ENCODE measurements at regions not wholly inside any gene's neighbourhood (a gene's known extent, or its start where the extent isn't known, plus 50 kb on each side); places are given as distances from the start of the nearest gene placed in this dataset.
A peak's percentile ranks its signal among the peaks of the same experiment; 100 is the strongest.
"Not testable (repeated sequence)": the region's sequence is repeated elsewhere in the genome, so short reads cannot be mapped to it uniquely, and the experiment has no call there.

GRCh38 chr15:30688684-30689083 lies 62.8 kb downstream of the ARHGAP11B start:
- H3K27ac Mint-ChIP-seq; H3K4me1 Mint-ChIP-seq; H3K9me3 Mint-ChIP-seq (ENCODE audit: low read depth); DNase-seq; H3K27me3 Mint-ChIP-seq; H3K4me3 Mint-ChIP-seq; CTCF ChIA-PET; ATAC-seq: not testable (repeated sequence)
- H3K36me3 Mint-ChIP-seq: peaks cover 17% of the 10 kb centered on the region

GRCh38 chr15:30690153-30690552 lies 64.2 kb downstream of the ARHGAP11B start:
- H3K27ac Mint-ChIP-seq; ATAC-seq; H3K4me1 Mint-ChIP-seq; DNase-seq; CTCF ChIA-PET; H3K9me3 Mint-ChIP-seq (ENCODE audit: low read depth); H3K4me3 Mint-ChIP-seq; H3K27me3 Mint-ChIP-seq: not testable (repeated sequence)
- H3K36me3 Mint-ChIP-seq: peaks cover 18% of the 10 kb centered on the region

DNA sequence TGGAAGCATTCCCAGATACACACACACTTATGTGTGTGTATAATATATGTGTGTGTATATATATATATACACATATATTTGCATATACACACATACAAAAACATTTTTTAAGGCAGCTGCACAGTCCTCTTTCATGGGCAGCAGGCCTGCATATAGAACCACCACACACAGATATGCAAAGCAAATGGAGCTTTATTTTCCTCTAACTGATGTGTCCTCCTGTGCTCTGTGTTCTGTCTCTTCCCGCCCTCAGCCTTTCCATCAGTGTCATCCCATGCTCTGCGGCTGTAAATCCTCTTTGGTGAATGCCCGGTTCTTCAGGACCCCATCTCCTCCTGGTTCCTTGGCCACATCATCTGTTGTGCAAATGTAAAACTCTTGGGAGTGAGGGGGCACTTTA lies 69.9 kb downstream of the ARHGAP11B start:
- H3K4me3 Mint-ChIP-seq; H3K27ac Mint-ChIP-seq; H3K36me3 Mint-ChIP-seq; ATAC-seq; CTCF ChIA-PET; H3K4me1 Mint-ChIP-seq; H3K9me3 Mint-ChIP-seq (ENCODE audit: low read depth); H3K27me3 Mint-ChIP-seq; DNase-seq: not testable (repeated sequence)

- H3K36me3 Mint-ChIP-seq; H3K9me3 Mint-ChIP-seq (ENCODE audit: low read depth); H3K27me3 Mint-ChIP-seq; H3K4me1 Mint-ChIP-seq; CTCF ChIA-PET: not testable (repeated sequence)
- Mint-ChIP-seq H3K4me3 (peak overlapping the region; percentile 43), H3K27ac (peak overlapping the region; percentile 90)
- ATAC-seq (peak; percentile 81), DNase-seq (peak; percentile 44)
These were observed 70.7 kb downstream of the ARHGAP11B start for GRCh38 chr15:30696439-30697314.

DNA sequence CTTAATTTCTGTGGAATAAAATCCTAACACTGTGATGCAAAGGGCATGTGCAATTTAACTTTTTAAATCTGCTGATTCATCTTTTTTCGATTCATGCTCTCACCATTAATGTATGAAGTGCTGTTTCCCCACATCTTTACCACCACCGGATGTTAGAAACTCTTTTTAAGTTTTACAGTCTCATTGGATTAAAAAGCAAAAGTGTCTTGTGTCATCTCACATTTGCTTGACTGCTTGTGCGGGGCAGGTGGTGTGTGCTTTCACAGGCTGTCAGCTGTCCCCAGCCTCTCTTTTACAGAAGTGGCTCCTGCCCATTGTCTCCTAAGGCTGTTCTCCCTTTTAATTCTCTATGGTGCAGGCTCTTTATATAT lies 71.4 kb downstream of the ARHGAP11B start:
- H3K27ac Mint-ChIP-seq; H3K4me1 Mint-ChIP-seq; H3K4me3 Mint-ChIP-seq; H3K9me3 Mint-ChIP-seq (ENCODE audit: low read depth); DNase-seq; H3K27me3 Mint-ChIP-seq; H3K36me3 Mint-ChIP-seq; CTCF ChIA-PET: not testable (repeated sequence)
- peak; percentile 87 for ATAC-seq

- DNase-seq; H3K27ac Mint-ChIP-seq; H3K9me3 Mint-ChIP-seq (ENCODE audit: low read depth); ATAC-seq; H3K4me3 Mint-ChIP-seq; H3K27me3 Mint-ChIP-seq; H3K4me1 Mint-ChIP-seq; CTCF ChIA-PET; H3K36me3 Mint-ChIP-seq: not testable (repeated sequence)
These were observed 74.2 kb downstream of the ARHGAP11B start for GRCh38 chr15:30700006-30700597.

- H3K4me1 Mint-ChIP-seq; ATAC-seq; H3K27ac Mint-ChIP-seq; H3K27me3 Mint-ChIP-seq; DNase-seq; H3K9me3 Mint-ChIP-seq (ENCODE audit: low read depth); CTCF ChIA-PET; H3K36me3 Mint-ChIP-seq; H3K4me3 Mint-ChIP-seq: not testable (repeated sequence)
These were observed 82.2 kb downstream of the ARHGAP11B start for GRCh38 chr15:30707976-30708685.

DNA sequence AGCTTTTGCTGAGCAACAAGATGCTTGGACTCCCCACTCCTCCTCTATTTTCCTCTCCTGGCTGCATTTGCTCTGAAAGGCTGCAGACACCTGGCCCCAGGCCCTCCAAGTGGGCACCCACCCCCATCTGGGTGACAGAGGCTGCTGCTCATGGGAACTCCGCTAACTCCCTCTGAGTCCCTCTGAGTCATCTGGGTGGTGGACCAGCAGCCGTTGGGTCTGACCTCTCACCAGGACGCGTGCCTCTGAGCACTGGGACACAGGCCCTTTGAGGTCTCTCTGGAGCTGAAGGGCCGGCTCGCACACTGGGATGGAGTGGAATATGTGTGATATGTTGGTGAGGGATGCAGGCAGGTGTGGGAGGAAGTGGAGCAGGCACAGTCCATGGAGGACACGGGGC lies 82.9 kb downstream of the ARHGAP11B start:
- H3K27me3 Mint-ChIP-seq; H3K27ac Mint-ChIP-seq; H3K4me1 Mint-ChIP-seq; H3K36me3 Mint-ChIP-seq; ATAC-seq; DNase-seq; H3K4me3 Mint-ChIP-seq; CTCF ChIA-PET; H3K9me3 Mint-ChIP-seq (ENCODE audit: low read depth): not testable (repeated sequence)

GRCh38 chr15:30718038-30718643 lies 92.2 kb downstream of the ARHGAP11B start:
- H3K27me3 Mint-ChIP-seq; H3K27ac Mint-ChIP-seq; ATAC-seq; DNase-seq; CTCF ChIA-PET; H3K9me3 Mint-ChIP-seq (ENCODE audit: low read depth); H3K4me3 Mint-ChIP-seq: not testable (repeated sequence)
- Mint-ChIP-seq H3K4me1 (peaks cover 13% of the 10 kb centered on the region), H3K36me3 (peaks cover 28% of the 10 kb centered on the region)

DNA sequence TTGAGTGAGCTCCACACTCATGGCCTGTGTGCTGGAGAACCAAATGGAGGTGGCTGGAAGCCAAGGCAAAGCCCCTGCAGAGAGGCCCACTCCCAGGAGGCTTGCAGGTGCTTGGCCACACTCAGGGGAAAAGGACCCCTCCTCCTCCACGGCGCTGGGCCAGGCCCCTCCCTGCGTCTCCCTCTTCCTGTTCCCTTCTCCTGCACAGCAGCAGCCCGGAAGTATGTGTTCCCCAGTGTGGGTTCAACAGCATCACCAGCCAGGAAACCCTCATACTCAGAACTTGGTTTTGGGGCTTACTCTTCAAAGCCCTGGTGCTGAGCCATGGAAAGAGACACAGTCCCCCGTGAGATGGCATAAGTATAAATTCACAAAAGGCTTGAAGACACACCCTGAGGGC lies 93.4 kb downstream of the ARHGAP11B start:
- Mint-ChIP-seq H3K4me1 (peaks cover 19% of the 10 kb centered on the region), H3K36me3 (peaks cover 38% of the 10 kb centered on the region), H3K27ac (peak overlapping the region; percentile 71)
- H3K27me3 Mint-ChIP-seq; H3K9me3 Mint-ChIP-seq (ENCODE audit: low read depth); H3K4me3 Mint-ChIP-seq; DNase-seq; CTCF ChIA-PET: not testable (repeated sequence)
- ATAC-seq: peak; percentile 39

DNA sequence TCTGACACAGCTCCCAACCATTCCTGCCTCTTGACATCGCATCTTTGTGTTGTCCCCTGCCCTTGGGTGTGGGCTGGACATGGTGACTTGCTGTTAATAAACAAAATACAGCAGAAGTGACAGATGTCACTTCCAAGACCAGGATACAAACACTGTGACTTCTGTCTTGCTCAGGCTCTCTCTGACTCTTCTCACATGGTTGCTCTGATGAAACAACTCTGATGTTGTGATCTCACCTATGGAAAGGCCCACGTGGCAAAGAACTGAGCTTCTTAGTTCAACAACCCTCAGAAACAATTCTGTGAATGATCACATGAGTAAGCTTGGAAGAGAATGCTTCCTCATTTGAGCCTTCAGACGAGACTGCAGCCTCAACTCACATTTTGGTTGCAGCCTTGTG lies 94.9 kb downstream of the ARHGAP11B start:
- DNase-seq; H3K9me3 Mint-ChIP-seq (ENCODE audit: low read depth); H3K4me3 Mint-ChIP-seq; ATAC-seq; H3K27me3 Mint-ChIP-seq; H3K27ac Mint-ChIP-seq; CTCF ChIA-PET: not testable (repeated sequence)
- H3K4me1 Mint-ChIP-seq: peaks cover 19% of the 10 kb centered on the region
- peaks cover 42% of the 10 kb centered on the region for H3K36me3 Mint-ChIP-seq

DNA sequence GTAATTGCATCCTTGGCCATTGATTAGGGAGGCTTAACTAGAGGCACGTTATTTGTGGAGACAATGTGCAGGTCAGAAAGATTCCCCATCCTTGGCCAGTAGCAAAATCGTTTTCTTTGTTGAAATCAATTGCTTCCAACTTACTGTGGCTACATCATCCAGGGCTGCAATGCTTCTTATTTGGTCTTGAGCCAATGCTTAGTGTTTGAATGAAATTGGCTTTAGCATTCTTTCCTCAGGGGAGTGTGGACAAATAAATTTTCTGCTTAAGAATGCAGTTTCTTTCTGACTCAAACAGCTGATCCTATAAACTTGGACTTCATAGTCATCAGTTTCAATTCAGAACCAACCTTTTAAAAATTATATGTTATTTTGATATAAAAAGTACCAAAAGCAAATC lies 95.6 kb downstream of the ARHGAP11B start:
- CTCF ChIA-PET; DNase-seq; H3K27ac Mint-ChIP-seq; H3K27me3 Mint-ChIP-seq; ATAC-seq; H3K9me3 Mint-ChIP-seq (ENCODE audit: low read depth); H3K4me3 Mint-ChIP-seq: not testable (repeated sequence)
- H3K4me1 Mint-ChIP-seq: peaks cover 19% of the 10 kb centered on the region
- H3K36me3 Mint-ChIP-seq: peaks cover 48% of the 10 kb centered on the region

DNA sequence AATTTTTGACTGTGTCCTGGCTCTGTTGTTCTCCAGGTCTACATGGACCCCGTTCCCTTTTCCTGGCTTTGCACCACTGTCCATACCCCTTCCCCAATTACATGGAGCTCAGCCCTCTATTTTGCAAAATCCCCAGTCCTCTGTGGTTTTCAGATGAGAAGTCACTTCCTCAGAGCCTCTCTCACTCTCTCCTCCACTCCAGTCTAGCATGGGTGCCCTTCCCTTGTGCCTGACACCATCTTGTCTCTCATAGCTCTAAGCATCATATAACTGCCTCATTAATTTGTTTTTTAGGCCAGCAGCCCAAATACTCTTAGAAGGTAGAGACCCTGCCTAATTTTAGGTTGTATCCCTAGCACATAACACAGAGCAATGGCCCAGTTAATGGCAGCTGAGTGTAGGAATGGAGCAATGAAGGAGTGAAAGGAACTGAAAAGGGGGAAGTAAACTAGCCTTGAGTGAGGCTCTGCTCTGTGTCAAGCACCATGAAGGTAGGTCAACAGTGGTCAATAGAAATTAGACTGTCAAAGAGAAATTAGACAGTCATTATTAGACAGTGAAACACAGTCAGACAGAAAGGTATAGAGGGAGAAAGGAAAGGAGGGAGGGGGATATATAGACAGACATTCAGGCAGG lies 97.7 kb downstream of the ARHGAP11B start:
- DNase-seq; H3K27ac Mint-ChIP-seq; H3K9me3 Mint-ChIP-seq (ENCODE audit: low read depth); H3K27me3 Mint-ChIP-seq; ATAC-seq; CTCF ChIA-PET; H3K4me3 Mint-ChIP-seq: not testable (repeated sequence)
- peaks cover 19% of the 10 kb centered on the region for H3K4me1 Mint-ChIP-seq
- peaks cover 48% of the 10 kb centered on the region for H3K36me3 Mint-ChIP-seq
